ENCODE measurements at regions not wholly inside any gene's neighbourhood (a gene's known extent, or its start where the extent isn't known, plus 50 kb on each side); places are given as distances from the start of the nearest gene placed in this dataset.

- TF ChIP-seq CTCF (conservative IDR thresholded peaks at IDR 0.05 in 1 of 2, IDR thresholded peaks at IDR 0.05 in 1 of 2; ENCODE audit: extremely low read depth in 1 of 2, insufficient read depth in 1 of 2, low read depth in 1 of 2, low read length in 2 of 2) (no peak), EZH2 (IDR thresholded peaks at IDR 0.05; ENCODE audit: borderline replicate concordance, low read length) (no peak)
Observed at GRCh38 chr6:25150031-25150430, 129.1 kb upstream of the CARMIL1 start.
